HepG2 (cell line): ENCODE measurements at regions not wholly inside any gene's neighbourhood (a gene's known extent, or its start where the extent isn't known, plus 50 kb on each side); places are given as distances from the start of the nearest gene placed in this dataset.
A peak's percentile ranks its signal among the peaks of the same experiment; 100 is the strongest.
"Not testable (repeated sequence)": the region's sequence is repeated elsewhere in the genome, so short reads cannot be mapped to it uniquely, and the experiment has no call there.

Source experiments
- ATAC-seq: fragments of 200-7000 bp; cut with Tn5 transposase; 3 replicates; pipeline ENCODE4 v1.9.1; 2020; ENCODE audit warnings: mild to moderate bottlenecking, moderate library complexity
- BruUV-seq: library from RNA; stranded (reverse); fragments of 400-500 nt; replicated peaks from 2 replicates; lab custom pipeline; 2021; lab: Mats Ljungman, UMichigan
- CTCF ChIA-PET: fragments of 300-600 bp; formaldehyde crosslinking; extraction: SDS; loops from one replicate; lab custom pipeline; 2021; ENCODE audit warnings: low total read pairs, inconsistent platforms, low intra/inter-chr PET ratio; lab: Yijun Ruan, JAX
- POLR2A ChIA-PET: fragments of 350-600 bp; sonication (Branson Sonifier 250); formaldehyde crosslinking; loops from one replicate; lab custom pipeline; 2020; ENCODE audit warnings: antibody characterized with exemption, inconsistent platforms; lab: Yijun Ruan, JAX
- DNase-seq: peaks from one replicate; pipeline ENCODE4 v3.0.0-alpha.2; 2015; ENCODE audit warnings: low spot score
- FAIRE-seq: peaks from 3 replicates; lab custom pipeline; 2011; peaks lifted over from hg19 to GRCh38; lab: Jason Lieb, UNC
- H2AFZ ChIP-seq: one replicate; pipeline ENCODE4 v1.6.1; 2011; ENCODE audit warnings: low read length, inconsistent platforms
- H3K27ac ChIP-seq: fragments of 300-600 bp; 3 replicates; pipeline ENCODE4 v1.8.0; 2011; ENCODE audit warnings: mixed run types, mild to moderate bottlenecking, mixed read lengths, low read length, inconsistent platforms; ENCODE audit not compliant: insufficient read depth; ENCODE audit errors: extremely low read length
- H3K27me3 ChIP-seq, 2 experiments: fragments of 200-600 bp in 1 of 2; 2 replicates in 1 of 2; 3 replicates in 1 of 2; pipeline versions ENCODE4 v1.6.0 to v1.8.0; 2011; ENCODE audit warnings: low read length in 2 of 2, mild to moderate bottlenecking in 2 of 2, moderate library complexity in 2 of 2, inconsistent platforms in 1 of 2; ENCODE audit not compliant: insufficient read depth in 2 of 2, control insufficient read depth in 1 of 2
- H3K36me3 ChIP-seq, 2 experiments: fragments of 200-600 bp in 1 of 2; replicated peaks in 1 of 2; 2 replicates in 1 of 2; 3 replicates in 1 of 2; pipeline versions ENCODE4 v1.5.1 to v1.8.0; 2011; ENCODE audit warnings: low read length in 2 of 2, inconsistent platforms in 1 of 2; ENCODE audit not compliant: insufficient read depth in 2 of 2, control insufficient read depth in 1 of 2
- H3K4me1 ChIP-seq: 2 replicates; pipeline ENCODE4 v1.5.1; 2012; ENCODE audit warnings: low read length, inconsistent platforms; ENCODE audit not compliant: insufficient read depth
- H3K4me2 ChIP-seq: 2 replicates; pipeline ENCODE4 v1.6.0; 2011; ENCODE audit warnings: low read depth, low read length, inconsistent platforms
- H3K4me3 ChIP-seq, 3 experiments: fragments of 200-600 bp in 1 of 3; sonication (generic), shearing (Covaris generic) in 1 of 3; replicated peaks in 1 of 3; 2 replicates each; pipeline ENCODE4 v1.5.1; 2011 to 2016; ENCODE audit warnings: low read length in 3 of 3, inconsistent platforms in 2 of 3, low read depth in 2 of 3, mild to moderate bottlenecking in 2 of 3, control low read depth in 1 of 3, mixed read lengths in 1 of 3; ENCODE audit not compliant: insufficient read depth in 1 of 3
- H3K79me2 ChIP-seq: one replicate; pipeline ENCODE4 v1.6.1; 2011; ENCODE audit warnings: low read length, inconsistent platforms; ENCODE audit not compliant: insufficient read depth
- H3K9ac ChIP-seq: 2 replicates; pipeline ENCODE4 v1.6.0; 2011; ENCODE audit warnings: mild to moderate bottlenecking, low read depth, low read length, inconsistent platforms; ENCODE audit not compliant: insufficient read depth
- H3K9me3 ChIP-seq: 2 replicates; pipeline ENCODE4 v1.5.1; 2012; ENCODE audit warnings: mild to moderate bottlenecking, low read length
- H4K20me1 ChIP-seq: 2 replicates; pipeline ENCODE4 v1.6.0; 2011; ENCODE audit warnings: inconsistent platforms, mild to moderate bottlenecking, low read length, moderate library complexity; ENCODE audit not compliant: insufficient read depth
- ATF7 ChIP-seq, 2 experiments: fragments of 450-650 bp in 1 of 2; sonication (generic) in 1 of 2; formaldehyde crosslinking in 1 of 2; IDR thresholded peaks; 2 replicates each; pipeline versions ENCODE4 v1.4.0 to v1.6.1; 2016 to 2020; ENCODE audit warnings: antibody characterized with exemption in 1 of 2, mild to moderate bottlenecking in 1 of 2, missing genetic modification reagents in 1 of 2
- CEBPB ChIP-seq: IDR thresholded peaks from 2 replicates; pipeline ENCODE4 v1.6.1; 2011; ENCODE audit warnings: low read depth, low read length, improper control_type of control experiment, borderline replicate concordance
- FOXK1 ChIP-seq: sonication (generic); formaldehyde crosslinking; IDR thresholded peaks from 2 replicates; pipeline ENCODE4 v1.4.0; 2020; ENCODE audit warnings: low read depth, missing genetic modification reagents, borderline replicate concordance
- MEIS2 ChIP-seq: sonication (generic); formaldehyde crosslinking; IDR thresholded peaks from 2 replicates; pipeline ENCODE4 v1.9.0; 2021; ENCODE audit warnings: mild to moderate bottlenecking, missing genetic modification reagents
- NCOA1 ChIP-seq: sonication (generic); formaldehyde crosslinking; IDR thresholded peaks from 2 replicates; pipeline ENCODE4 v1.9.0; 2021; ENCODE audit warnings: missing genetic modification reagents
- ZNF75D ChIP-seq: sonication (generic); formaldehyde crosslinking; IDR thresholded peaks from 2 replicates; pipeline ENCODE4 v1.8.1; 2023; ENCODE audit warnings: missing genetic modification reagents, mild to moderate bottlenecking, borderline replicate concordance
- ZNF83 ChIP-seq: sonication (generic); formaldehyde crosslinking; IDR thresholded peaks from 2 replicates; pipeline ENCODE4 v1.4.0; 2020; ENCODE audit warnings: missing genetic modification reagents, mild to moderate bottlenecking, borderline replicate concordance
- WGBS: methylation state at CpG from one replicate; pipeline ENCODE4 v1.1.6; 2017; ENCODE audit warnings: low lambda C conversion rate; 5-methylcytosine and 5-hydroxymethylcytosine counted together
- in situ Hi-C: cut with HindIII; loops from 2 replicates; pipeline ENCODE4 v1.10.0; 2017; ENCODE audit warnings: low pct_unique_long_range_greater_than_20kb; ENCODE audit not compliant: extremely low pct_ligation_motif_present
- intact Hi-C: fragments of 100-400 bp; cut with micrococcal nuclease; formaldehyde crosslinking; loops from one replicate; pipeline ENCODE4 v1.10.0; 2022; ENCODE audit not compliant: unreplicated experiment
- TF ChIP-seq, protein P1 (sequence below): sonication (generic); formaldehyde crosslinking; conservative IDR thresholded peaks from 2 replicates; pipeline ENCODE4 v1.4.0; 2020; ENCODE audit warnings: mild to moderate bottlenecking, missing genetic modification reagents, moderate library complexity
- TF ChIP-seq, protein P2 (sequence below): sonication (generic); formaldehyde crosslinking; conservative IDR thresholded peaks from 2 replicates; pipeline ENCODE4 v1.8.0; 2022; ENCODE audit warnings: missing genetic modification reagents

DNA sequence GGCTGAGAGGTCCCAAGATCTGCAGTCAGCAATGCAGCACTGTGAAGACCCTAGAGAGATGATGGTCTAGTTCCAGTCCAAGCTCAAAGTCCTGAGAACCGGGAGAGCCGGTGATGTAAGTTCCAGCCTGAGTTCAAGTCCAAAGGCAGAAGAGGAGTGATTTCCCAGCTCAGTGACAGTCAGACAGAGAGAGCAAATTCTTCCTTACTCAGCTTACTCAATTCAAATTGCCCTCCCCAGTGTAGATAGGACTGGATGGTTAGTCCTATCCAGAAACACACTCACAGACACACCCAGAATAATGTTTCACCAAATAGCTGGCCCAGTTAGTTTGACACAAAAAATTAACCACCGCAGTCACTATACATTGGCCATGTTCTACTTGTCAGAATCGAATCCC is 185.5 kb upstream of the MYO3A start (continued):
- TF ChIP-seq, protein P1, sequence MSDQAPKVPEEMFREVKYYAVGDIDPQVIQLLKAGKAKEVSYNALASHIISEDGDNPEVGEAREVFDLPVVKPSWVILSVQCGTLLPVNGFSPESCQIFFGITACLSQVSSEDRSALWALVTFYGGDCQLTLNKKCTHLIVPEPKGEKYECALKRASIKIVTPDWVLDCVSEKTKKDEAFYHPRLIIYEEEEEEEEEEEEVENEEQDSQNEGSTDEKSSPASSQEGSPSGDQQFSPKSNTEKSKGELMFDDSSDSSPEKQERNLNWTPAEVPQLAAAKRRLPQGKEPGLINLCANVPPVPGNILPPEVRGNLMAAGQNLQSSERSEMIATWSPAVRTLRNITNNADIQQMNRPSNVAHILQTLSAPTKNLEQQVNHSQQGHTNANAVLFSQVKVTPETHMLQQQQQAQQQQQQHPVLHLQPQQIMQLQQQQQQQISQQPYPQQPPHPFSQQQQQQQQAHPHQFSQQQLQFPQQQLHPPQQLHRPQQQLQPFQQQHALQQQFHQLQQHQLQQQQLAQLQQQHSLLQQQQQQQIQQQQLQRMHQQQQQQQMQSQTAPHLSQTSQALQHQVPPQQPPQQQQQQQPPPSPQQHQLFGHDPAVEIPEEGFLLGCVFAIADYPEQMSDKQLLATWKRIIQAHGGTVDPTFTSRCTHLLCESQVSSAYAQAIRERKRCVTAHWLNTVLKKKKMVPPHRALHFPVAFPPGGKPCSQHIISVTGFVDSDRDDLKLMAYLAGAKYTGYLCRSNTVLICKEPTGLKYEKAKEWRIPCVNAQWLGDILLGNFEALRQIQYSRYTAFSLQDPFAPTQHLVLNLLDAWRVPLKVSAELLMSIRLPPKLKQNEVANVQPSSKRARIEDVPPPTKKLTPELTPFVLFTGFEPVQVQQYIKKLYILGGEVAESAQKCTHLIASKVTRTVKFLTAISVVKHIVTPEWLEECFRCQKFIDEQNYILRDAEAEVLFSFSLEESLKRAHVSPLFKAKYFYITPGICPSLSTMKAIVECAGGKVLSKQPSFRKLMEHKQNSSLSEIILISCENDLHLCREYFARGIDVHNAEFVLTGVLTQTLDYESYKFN: no peak
- no peak for TF ChIP-seq FOXK1 (CRISPR knock-in tag)
- no peak for TF ChIP-seq ZNF83
- TF ChIP-seq, protein P2, sequence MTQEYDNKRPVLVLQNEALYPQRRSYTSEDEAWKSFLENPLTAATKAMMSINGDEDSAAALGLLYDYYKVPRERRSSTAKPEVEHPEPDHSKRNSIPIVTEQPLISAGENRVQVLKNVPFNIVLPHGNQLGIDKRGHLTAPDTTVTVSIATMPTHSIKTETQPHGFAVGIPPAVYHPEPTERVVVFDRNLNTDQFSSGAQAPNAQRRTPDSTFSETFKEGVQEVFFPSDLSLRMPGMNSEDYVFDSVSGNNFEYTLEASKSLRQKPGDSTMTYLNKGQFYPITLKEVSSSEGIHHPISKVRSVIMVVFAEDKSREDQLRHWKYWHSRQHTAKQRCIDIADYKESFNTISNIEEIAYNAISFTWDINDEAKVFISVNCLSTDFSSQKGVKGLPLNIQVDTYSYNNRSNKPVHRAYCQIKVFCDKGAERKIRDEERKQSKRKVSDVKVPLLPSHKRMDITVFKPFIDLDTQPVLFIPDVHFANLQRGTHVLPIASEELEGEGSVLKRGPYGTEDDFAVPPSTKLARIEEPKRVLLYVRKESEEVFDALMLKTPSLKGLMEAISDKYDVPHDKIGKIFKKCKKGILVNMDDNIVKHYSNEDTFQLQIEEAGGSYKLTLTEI (CRISPR knock-in tag): no peak
- TF ChIP-seq ZNF75D (CRISPR knock-in tag): no peak

DNA sequence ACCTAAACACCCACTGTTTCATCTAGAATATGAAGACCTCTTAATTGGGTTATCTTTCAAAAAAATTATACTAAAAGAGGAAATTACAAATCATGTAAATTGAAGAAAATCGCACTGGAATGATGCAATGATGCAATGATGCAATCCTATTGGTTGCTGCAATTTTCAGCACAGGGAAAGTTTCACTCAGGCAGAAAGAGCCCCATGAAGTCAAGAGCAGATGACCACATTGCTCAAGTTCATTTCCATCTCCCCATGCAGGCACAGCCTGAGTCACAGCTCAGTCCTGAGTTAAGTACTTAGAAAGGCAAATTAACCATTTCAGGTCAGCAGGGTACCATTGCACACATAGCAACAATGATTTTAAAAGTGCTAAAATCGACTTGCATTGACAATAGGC is 180.3 kb upstream of the MYO3A start:
- H3K9me3 ChIP-seq: no peaks in the 10 kb centered on the region
- intact Hi-C loops (no loop called here), in situ Hi-C loops (no loop called here)
- POLR2A ChIA-PET: no interaction called here
- DNase-seq (no peak), FAIRE-seq (no peak), ATAC-seq (no peak)
- no peak overlapping the region for H3K4me3 ChIP-seq
- 4% methylated on average over 2 of the region's 2 CpGs for WGBS
- no peaks in the 10 kb centered on the region for H3K36me3 ChIP-seq
- H3K27ac ChIP-seq: no peak overlapping the region
- BruUV-seq: no TSS peak
- H3K9ac ChIP-seq: no peak overlapping the region
- TF ChIP-seq CEBPB (peak; percentile 65), NCOA1 (no peak), MEIS2 (no peak), ATF7 (IDR thresholded peaks at IDR 0.05) (peak; percentile 61), ATF7 (CRISPR knock-in tag; IDR thresholded peaks at IDR 0.05) (no peak)
- no peaks in the 10 kb centered on the region for H3K4me1 ChIP-seq
- H3K4me2 ChIP-seq: no peak overlapping the region
- H4K20me1 ChIP-seq: no peaks in the 10 kb centered on the region
- no peaks in the 10 kb centered on the region for H3K79me2 ChIP-seq
- CTCF ChIA-PET: no interaction called here
- no peaks in the 10 kb centered on the region for H3K27me3 ChIP-seq
- no peak overlapping the region for H2AFZ ChIP-seq

DNA sequence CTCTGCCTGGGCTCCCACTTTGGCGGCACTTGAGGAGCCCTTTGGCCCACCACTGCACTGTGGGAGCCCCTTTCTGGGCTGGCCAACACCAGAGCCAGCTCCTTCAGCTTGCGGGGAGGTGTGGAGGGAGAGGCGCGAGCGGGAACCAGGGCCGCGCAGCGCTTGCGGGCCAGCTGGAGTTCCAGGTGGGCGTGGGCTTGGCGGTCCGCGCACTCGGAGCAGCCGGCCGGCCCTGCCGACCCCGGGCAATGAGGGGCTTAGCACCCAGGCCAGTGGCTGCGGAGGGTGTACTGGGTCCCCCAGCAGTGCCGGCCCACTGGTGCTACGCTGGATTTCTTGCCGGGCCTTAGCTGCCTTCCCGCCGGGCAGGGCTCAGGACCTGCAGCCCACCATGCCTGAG is 178.2 kb upstream of the MYO3A start:
- H3K9ac ChIP-seq, H3K27ac ChIP-seq, H3K4me2 ChIP-seq, H3K27me3 ChIP-seq, H2AFZ ChIP-seq, intact Hi-C loops, FAIRE-seq, H3K4me1 ChIP-seq, ATAC-seq, in situ Hi-C loops, H3K36me3 ChIP-seq, POLR2A ChIA-PET, DNase-seq, CTCF ChIA-PET, H3K9me3 ChIP-seq, H4K20me1 ChIP-seq, H3K79me2 ChIP-seq, BruUV-seq, H3K4me3 ChIP-seq: not testable (repeated sequence)
- WGBS: 95% methylated on average over 15 of the region's 24 CpGs
